ENCODE measurements at regions not wholly inside any gene's neighbourhood (a gene's known extent, or its start where the extent isn't known, plus 50 kb on each side); places are given as distances from the start of the nearest gene placed in this dataset.

GRCh38 chr2:100632759-100633158 is 70.0 kb downstream of the PDCL3 start:
- H4K8ac ChIP-seq (ENCODE audit: low read depth, low read length), result no peak overlapping the region
- no CpG with 5 or more reads among the region's 4 CpGs for WGBS (ENCODE audit: extremely low coverage, insufficient coverage, low lambda C conversion rate)
- no peak for DNase-seq
- peaks cover 10% of the 10 kb centered on the region for H3K4me1 ChIP-seq (ENCODE audit: control insufficient read depth, low read depth, low read length)
- no peaks in the 10 kb centered on the region for H3K79me1 ChIP-seq (ENCODE audit: low read length)
- H3K9ac ChIP-seq (ENCODE audit: low read length), result no peak overlapping the region
- no peak overlapping the region for H3K4me3 ChIP-seq (ENCODE audit: low read length)
- no peak overlapping the region for H2BK120ac ChIP-seq (ENCODE audit: low read depth, low read length)
- H3K23ac ChIP-seq (ENCODE audit: low read length), result no peak overlapping the region
- H3K27ac ChIP-seq (ENCODE audit: low read depth, low read length), result no peak overlapping the region
- H3K27me3 ChIP-seq (ENCODE audit: insufficient read depth, low read length, poor library complexity), result no peaks in the 10 kb centered on the region
- H2BK5ac ChIP-seq (ENCODE audit: low read length), result no peak overlapping the region
- no peak overlapping the region for H2AK5ac ChIP-seq (ENCODE audit: low read length)
- no peaks in the 10 kb centered on the region for H3K79me2 ChIP-seq (ENCODE audit: control insufficient read depth, insufficient read depth, low read length)
- H3K4ac ChIP-seq (ENCODE audit: low read depth, low read length), result no peak overlapping the region
- no peak overlapping the region for H3K18ac ChIP-seq (ENCODE audit: low read length)
- no peaks in the 10 kb centered on the region for H3K36me3 ChIP-seq (ENCODE audit: control insufficient read depth, insufficient read depth, low read length)
- no peak overlapping the region for H4K5ac ChIP-seq (ENCODE audit: low read length)
- no peak overlapping the region for H3K4me2 ChIP-seq (ENCODE audit: low read length)
- H2BK15ac ChIP-seq (replicated peaks; ENCODE audit: low read depth), result no peak overlapping the region
- H3K56ac ChIP-seq (ENCODE audit: low read length), result no peak overlapping the region

GRCh38 chr2:100639588-100640390 is 77.0 kb downstream of the PDCL3 start:
- WGBS (ENCODE audit: extremely low coverage, insufficient coverage, low lambda C conversion rate), result no CpG with 5 or more reads among the region's 14 CpGs
- H4K8ac ChIP-seq (ENCODE audit: low read depth, low read length), result no peak overlapping the region
- no peak overlapping the region for H4K5ac ChIP-seq (ENCODE audit: low read length)
- H3K27me3 ChIP-seq (ENCODE audit: insufficient read depth, low read length, poor library complexity), result no peaks in the 10 kb centered on the region
- no peak overlapping the region for H2BK5ac ChIP-seq (ENCODE audit: low read length)
- no peak overlapping the region for H3K56ac ChIP-seq (ENCODE audit: low read length)
- DNase-seq, result peak; percentile 65
- H3K79me2 ChIP-seq (ENCODE audit: control insufficient read depth, insufficient read depth, low read length), result no peaks in the 10 kb centered on the region
- no peaks in the 10 kb centered on the region for H3K36me3 ChIP-seq (ENCODE audit: control insufficient read depth, insufficient read depth, low read length)
- H3K4ac ChIP-seq (ENCODE audit: low read depth, low read length), result no peak overlapping the region
- H3K4me1 ChIP-seq (ENCODE audit: control insufficient read depth, low read depth, low read length), result no peaks in the 10 kb centered on the region
- H2BK15ac ChIP-seq (replicated peaks; ENCODE audit: low read depth), result no peak overlapping the region
- H2BK120ac ChIP-seq (ENCODE audit: low read depth, low read length), result no peak overlapping the region
- H3K4me2 ChIP-seq (ENCODE audit: low read length), result no peak overlapping the region
- no peak overlapping the region for H3K4me3 ChIP-seq (ENCODE audit: low read length)
- H3K18ac ChIP-seq (ENCODE audit: low read length), result no peak overlapping the region
- H3K9ac ChIP-seq (ENCODE audit: low read length), result no peak overlapping the region
- H2AK5ac ChIP-seq (ENCODE audit: low read length), result no peak overlapping the region
- H3K79me1 ChIP-seq (ENCODE audit: low read length), result no peaks in the 10 kb centered on the region
- H3K23ac ChIP-seq (ENCODE audit: low read length), result no peak overlapping the region
- H3K27ac ChIP-seq (ENCODE audit: low read depth, low read length), result no peak overlapping the region

- no CpG with 5 or more reads among the region's 21 CpGs for WGBS (ENCODE audit: extremely low coverage, insufficient coverage, low lambda C conversion rate)
- DNase-seq, result no peak
- Histone ChIP-seq H3K4me2 (ENCODE audit: low read length) (no peak overlapping the region), H3K4ac (ENCODE audit: low read depth, low read length) (no peak overlapping the region), H4K8ac (ENCODE audit: low read depth, low read length) (no peak overlapping the region), H2AK5ac (ENCODE audit: low read length) (no peak overlapping the region), H3K79me1 (ENCODE audit: low read length) (no peaks in the 10 kb centered on the region), H2BK5ac (ENCODE audit: low read length) (no peak overlapping the region), H3K18ac (ENCODE audit: low read length) (no peak overlapping the region), H3K23ac (ENCODE audit: low read length) (no peak overlapping the region), H3K36me3 (ENCODE audit: control insufficient read depth, insufficient read depth, low read length) (no peaks in the 10 kb centered on the region), H3K27me3 (ENCODE audit: insufficient read depth, low read length, poor library complexity) (no peaks in the 10 kb centered on the region), H3K4me1 (ENCODE audit: control insufficient read depth, low read depth, low read length) (no peaks in the 10 kb centered on the region), H3K79me2 (ENCODE audit: control insufficient read depth, insufficient read depth, low read length) (no peaks in the 10 kb centered on the region), H3K56ac (ENCODE audit: low read length) (no peak overlapping the region), H3K9ac (ENCODE audit: low read length) (no peak overlapping the region), H3K4me3 (ENCODE audit: low read length) (no peak overlapping the region), H2BK15ac (replicated peaks; ENCODE audit: low read depth) (no peak overlapping the region), H3K27ac (ENCODE audit: low read depth, low read length) (no peak overlapping the region), H4K5ac (ENCODE audit: low read length) (no peak overlapping the region), H2BK120ac (ENCODE audit: low read depth, low read length) (no peak overlapping the region)
Observed at GRCh38 chr2:100640431-100641124, 77.8 kb downstream of the PDCL3 start.

- Histone ChIP-seq H3K27me3 (ENCODE audit: insufficient read depth, low read length, poor library complexity) (no peaks in the 10 kb centered on the region), H3K23ac (ENCODE audit: low read length) (no peak overlapping the region), H3K79me2 (ENCODE audit: control insufficient read depth, insufficient read depth, low read length) (no peaks in the 10 kb centered on the region), H3K4ac (ENCODE audit: low read depth, low read length) (no peak overlapping the region), H2BK120ac (ENCODE audit: low read depth, low read length) (no peak overlapping the region), H2BK15ac (replicated peaks; ENCODE audit: low read depth) (no peak overlapping the region), H3K4me1 (ENCODE audit: control insufficient read depth, low read depth, low read length) (no peaks in the 10 kb centered on the region), H3K27ac (ENCODE audit: low read depth, low read length) (no peak overlapping the region), H3K79me1 (ENCODE audit: low read length) (no peaks in the 10 kb centered on the region), H2AK5ac (ENCODE audit: low read length) (no peak overlapping the region), H4K5ac (ENCODE audit: low read length) (no peak overlapping the region), H4K8ac (ENCODE audit: low read depth, low read length) (no peak overlapping the region), H3K4me2 (ENCODE audit: low read length) (no peak overlapping the region), H3K18ac (ENCODE audit: low read length) (no peak overlapping the region), H2BK5ac (ENCODE audit: low read length) (no peak overlapping the region), H3K56ac (ENCODE audit: low read length) (no peak overlapping the region), H3K4me3 (ENCODE audit: low read length) (no peak overlapping the region), H3K36me3 (ENCODE audit: control insufficient read depth, insufficient read depth, low read length) (no peaks in the 10 kb centered on the region), H3K9ac (ENCODE audit: low read length) (no peak overlapping the region)
- no peak for DNase-seq
- WGBS (ENCODE audit: extremely low coverage, insufficient coverage, low lambda C conversion rate), result no CpG with 5 or more reads among the region's 11 CpGs
Observed at GRCh38 chr2:100641125-100641435, 78.3 kb downstream of the PDCL3 start.

- H3K79me1 ChIP-seq (ENCODE audit: low read length), result no peaks in the 10 kb centered on the region
- H2AK5ac ChIP-seq (ENCODE audit: low read length), result no peak overlapping the region
- H3K4ac ChIP-seq (ENCODE audit: low read depth, low read length), result no peak overlapping the region
- no peak overlapping the region for H4K8ac ChIP-seq (ENCODE audit: low read depth, low read length)
- H4K5ac ChIP-seq (ENCODE audit: low read length), result no peak overlapping the region
- H3K9ac ChIP-seq (ENCODE audit: low read length), result no peak overlapping the region
- H3K79me2 ChIP-seq (ENCODE audit: control insufficient read depth, insufficient read depth, low read length), result no peaks in the 10 kb centered on the region
- no peak overlapping the region for H3K27ac ChIP-seq (ENCODE audit: low read depth, low read length)
- H2BK5ac ChIP-seq (ENCODE audit: low read length), result no peak overlapping the region
- H3K36me3 ChIP-seq (ENCODE audit: control insufficient read depth, insufficient read depth, low read length), result no peaks in the 10 kb centered on the region
- H3K4me2 ChIP-seq (ENCODE audit: low read length), result no peak overlapping the region
- DNase-seq, result no peak
- H3K4me1 ChIP-seq (ENCODE audit: control insufficient read depth, low read depth, low read length), result no peaks in the 10 kb centered on the region
- no peak overlapping the region for H3K56ac ChIP-seq (ENCODE audit: low read length)
- no peak overlapping the region for H2BK120ac ChIP-seq (ENCODE audit: low read depth, low read length)
- no peak overlapping the region for H3K23ac ChIP-seq (ENCODE audit: low read length)
- H3K18ac ChIP-seq (ENCODE audit: low read length), result no peak overlapping the region
- H3K4me3 ChIP-seq (ENCODE audit: low read length), result no peak overlapping the region
- no peak overlapping the region for H2BK15ac ChIP-seq (replicated peaks; ENCODE audit: low read depth)
- WGBS (ENCODE audit: extremely low coverage, insufficient coverage, low lambda C conversion rate), result no CpG with 5 or more reads among the region's 8 CpGs
- H3K27me3 ChIP-seq (ENCODE audit: insufficient read depth, low read length, poor library complexity), result no peaks in the 10 kb centered on the region
Observed at GRCh38 chr2:100642425-100642824, 79.6 kb downstream of the PDCL3 start.

Measured in mesendoderm (in vitro differentiated cells).